Uterus (tissue), 2 donors: ENCODE measurements at regions not wholly inside any gene's neighbourhood (a gene's known extent, or its start where the extent isn't known, plus 50 kb on each side); places are given as distances from the start of the nearest gene placed in this dataset.

Experiments used
- POLR2A ChIP-seq, 2 donors: fragments of 450-650 bp; IDR thresholded peaks; one replicate each; pipeline ENCODE4 v1.6.1; 2016; ENCODE audit warnings: antibody characterized with exemption in 2 of 2, mild to moderate bottlenecking in 1 of 2, moderate library complexity in 1 of 2
- TF ChIP-seq, protein P1 (sequence below), 4 experiments: fragments of 200-600 bp in 2 of 4; fragments of 450-650 bp in 2 of 4; sonication (generic) in 2 of 4; IDR thresholded peaks; one replicate each; pipeline ENCODE4 v1.5.1; 2016 to 2019; ENCODE audit warnings: antibody characterized with exemption in 4 of 4, mild to moderate bottlenecking in 2 of 4, moderate library complexity in 1 of 4

DNA sequence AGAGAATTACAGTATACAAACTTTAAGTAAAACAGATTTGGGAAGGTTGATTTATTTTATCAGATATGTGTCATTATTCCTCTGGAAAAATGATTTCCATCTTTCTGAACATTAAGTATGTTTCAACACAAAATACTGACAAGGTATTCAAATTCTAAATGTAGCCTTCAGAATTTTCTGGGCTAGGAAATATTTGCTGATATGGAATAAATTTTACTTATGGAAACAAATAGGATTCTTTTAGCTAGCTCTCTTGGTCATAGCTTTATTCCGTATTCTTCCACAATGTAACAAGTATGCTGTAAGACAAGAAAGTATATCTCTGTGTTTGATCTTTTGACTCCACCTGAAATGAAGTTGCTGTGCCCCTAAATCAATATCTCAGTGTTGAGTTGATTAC is 1125.2 kb upstream of the CITED2 start:
- TF ChIP-seq, protein P1, sequence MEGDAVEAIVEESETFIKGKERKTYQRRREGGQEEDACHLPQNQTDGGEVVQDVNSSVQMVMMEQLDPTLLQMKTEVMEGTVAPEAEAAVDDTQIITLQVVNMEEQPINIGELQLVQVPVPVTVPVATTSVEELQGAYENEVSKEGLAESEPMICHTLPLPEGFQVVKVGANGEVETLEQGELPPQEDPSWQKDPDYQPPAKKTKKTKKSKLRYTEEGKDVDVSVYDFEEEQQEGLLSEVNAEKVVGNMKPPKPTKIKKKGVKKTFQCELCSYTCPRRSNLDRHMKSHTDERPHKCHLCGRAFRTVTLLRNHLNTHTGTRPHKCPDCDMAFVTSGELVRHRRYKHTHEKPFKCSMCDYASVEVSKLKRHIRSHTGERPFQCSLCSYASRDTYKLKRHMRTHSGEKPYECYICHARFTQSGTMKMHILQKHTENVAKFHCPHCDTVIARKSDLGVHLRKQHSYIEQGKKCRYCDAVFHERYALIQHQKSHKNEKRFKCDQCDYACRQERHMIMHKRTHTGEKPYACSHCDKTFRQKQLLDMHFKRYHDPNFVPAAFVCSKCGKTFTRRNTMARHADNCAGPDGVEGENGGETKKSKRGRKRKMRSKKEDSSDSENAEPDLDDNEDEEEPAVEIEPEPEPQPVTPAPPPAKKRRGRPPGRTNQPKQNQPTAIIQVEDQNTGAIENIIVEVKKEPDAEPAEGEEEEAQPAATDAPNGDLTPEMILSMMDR (IDR thresholded peaks at IDR 0.05), result no peak
- TF ChIP-seq POLR2A (IDR thresholded peaks at IDR 0.05), result no peak
